H9 (cell line): ENCODE measurements at regions not wholly inside any gene's neighbourhood (a gene's known extent, or its start where the extent isn't known, plus 50 kb on each side); places are given as distances from the start of the nearest gene placed in this dataset.

ENCODE experiments used
- DNase-seq: peaks from one replicate; pipeline ENCODE4 v3.0.0-alpha.2; 2017
- H2AFZ ChIP-seq: one replicate; pipeline ENCODE4 v1.6.1; 2013; ENCODE audit warnings: mild to moderate bottlenecking, low read length, control low read depth, moderate library complexity
- H2AK5ac ChIP-seq: 2 replicates; pipeline ENCODE4 v1.6.1; 2013; ENCODE audit warnings: low read length, control low read depth, mixed read lengths; ENCODE audit not compliant: insufficient read length
- H2BK120ac ChIP-seq: one replicate; pipeline ENCODE4 v1.6.1; 2013; ENCODE audit warnings: low read depth, mild to moderate bottlenecking, low read length, control low read depth, inconsistent platforms; ENCODE audit not compliant: poor library complexity, severe bottlenecking
- H2BK12ac ChIP-seq: 2 replicates; pipeline ENCODE4 v1.6.1; 2013; ENCODE audit warnings: low read length, control low read depth, mixed read lengths, low read depth; ENCODE audit not compliant: insufficient read length
- H2BK15ac ChIP-seq: 2 replicates; pipeline ENCODE4 v1.6.1; 2013; ENCODE audit warnings: low read depth, low read length, control low read depth
- H2BK20ac ChIP-seq: one replicate; pipeline ENCODE4 v1.6.1; 2013; ENCODE audit warnings: low read depth, mild to moderate bottlenecking, low read length, control low read depth, inconsistent platforms; ENCODE audit not compliant: poor library complexity, severe bottlenecking
- H2BK5ac ChIP-seq: 2 replicates; pipeline ENCODE4 v1.6.1; 2013; ENCODE audit warnings: low read length, control low read depth, mixed read lengths; ENCODE audit not compliant: insufficient read length
- H3K14ac ChIP-seq: 2 replicates; pipeline ENCODE4 v1.6.1; 2013; ENCODE audit warnings: low read length, control low read depth; ENCODE audit not compliant: insufficient read depth
- H3K18ac ChIP-seq: 2 replicates; pipeline ENCODE4 v1.6.1; 2013; ENCODE audit warnings: low read depth, mild to moderate bottlenecking, mixed read lengths, low read length, control low read depth; ENCODE audit not compliant: insufficient read length
- H3K23ac ChIP-seq: 2 replicates; pipeline ENCODE4 v1.6.1; 2013; ENCODE audit warnings: low read length, control low read depth, mixed read lengths, low read depth; ENCODE audit not compliant: insufficient read length
- H3K23me2 ChIP-seq: 2 replicates; pipeline ENCODE4 v1.6.1; 2013; ENCODE audit warnings: low read depth, mild to moderate bottlenecking, mixed read lengths, low read length, control low read depth; ENCODE audit not compliant: insufficient read length, poor library complexity, severe bottlenecking
- H3K27ac ChIP-seq: 2 replicates; pipeline ENCODE4 v1.5.1; 2013; ENCODE audit warnings: low read length, control low read depth, mixed read lengths, low read depth; ENCODE audit not compliant: insufficient read length
- H3K27me3 ChIP-seq: 2 replicates; pipeline ENCODE4 v1.6.1; 2013; ENCODE audit warnings: low read length, control low read depth, inconsistent platforms; ENCODE audit not compliant: insufficient read depth
- H3K4ac ChIP-seq: 2 replicates; pipeline ENCODE4 v1.6.1; 2013; ENCODE audit warnings: low read depth, mild to moderate bottlenecking, control low read depth, inconsistent platforms, low read length, moderate library complexity
- H3K4me1 ChIP-seq: 2 replicates; pipeline ENCODE4 v1.6.1; 2013; ENCODE audit warnings: low read length, control low read depth, inconsistent platforms; ENCODE audit not compliant: insufficient read depth
- H3K4me2 ChIP-seq: 2 replicates; pipeline ENCODE4 v1.6.1; 2013; ENCODE audit warnings: low read length, control low read depth, mixed read lengths; ENCODE audit not compliant: insufficient read length, insufficient read depth
- H3K56ac ChIP-seq: 2 replicates; pipeline ENCODE4 v1.6.1; 2013; ENCODE audit warnings: low read depth, mild to moderate bottlenecking, mixed read lengths, low read length, control low read depth; ENCODE audit not compliant: insufficient read length
- H3K79me1 ChIP-seq: 2 replicates; pipeline ENCODE4 v1.6.1; 2013; ENCODE audit warnings: low read depth, mild to moderate bottlenecking, moderate library complexity, low read length, control low read depth, inconsistent platforms; ENCODE audit not compliant: insufficient read depth, poor library complexity, severe bottlenecking
- H3K79me2 ChIP-seq: 2 replicates; pipeline ENCODE4 v1.6.1; 2013; ENCODE audit warnings: low read length, control low read depth, inconsistent platforms; ENCODE audit not compliant: insufficient read depth
- H3K9ac ChIP-seq: 2 replicates; pipeline ENCODE4 v1.6.1; 2013; ENCODE audit warnings: low read length, control low read depth, mixed read lengths; ENCODE audit not compliant: insufficient read length; ENCODE audit errors: extremely low read depth
- H3K9me3 ChIP-seq: one replicate; pipeline ENCODE4 v1.6.1; 2013; ENCODE audit warnings: low read depth, low read length, inconsistent platforms; ENCODE audit not compliant: control insufficient read depth
- H3T11ph ChIP-seq: one replicate; pipeline ENCODE4 v1.6.1; 2013; ENCODE audit warnings: mild to moderate bottlenecking, low read length, control low read depth, inconsistent platforms
- H4K20me1 ChIP-seq: one replicate; pipeline ENCODE4 v1.6.1; 2013; ENCODE audit not compliant: control insufficient read depth, insufficient read length, insufficient read depth
- H4K5ac ChIP-seq: 2 replicates; pipeline ENCODE4 v1.6.1; 2013; ENCODE audit warnings: low read depth, mild to moderate bottlenecking, mixed read lengths, low read length, control low read depth; ENCODE audit not compliant: insufficient read length
- H4K8ac ChIP-seq: replicated peaks from 2 replicates; pipeline ENCODE4 v1.6.1; 2013; ENCODE audit warnings: low read length, control low read depth, mixed read lengths, low read depth; ENCODE audit not compliant: insufficient read length
- H4K91ac ChIP-seq: 2 replicates; pipeline ENCODE4 v1.6.1; 2013; ENCODE audit warnings: low read depth, mild to moderate bottlenecking, moderate library complexity, mixed read lengths, low read length, control low read depth; ENCODE audit not compliant: insufficient read length
- H3K27ac Mint-ChIP-seq, 3 experiments: 2 replicates in 2 of 3; 3 replicates in 1 of 3; pipeline ENCODE4 v1.8.0; 2020 to 2021; ENCODE audit warnings: mixed read lengths in 3 of 3, mild to moderate bottlenecking in 1 of 3, moderate library complexity in 1 of 3
- H3K27me3 Mint-ChIP-seq: 2 replicates; pipeline ENCODE4 v1.8.0; 2021; ENCODE audit warnings: low read depth, mild to moderate bottlenecking, moderate library complexity, mixed read lengths
- H3K36me3 Mint-ChIP-seq, 3 experiments: 2 replicates in 2 of 3; 3 replicates in 1 of 3; pipeline ENCODE4 v1.8.0; 2020 to 2021; ENCODE audit warnings: low read depth in 3 of 3, mixed read lengths in 3 of 3; ENCODE audit not compliant: insufficient read depth in 1 of 3
- H3K4me1 Mint-ChIP-seq, 2 experiments: 2 replicates each; pipeline ENCODE4 v1.8.0; 2020; ENCODE audit warnings: mixed read lengths in 2 of 2
- H3K4me3 Mint-ChIP-seq, 2 experiments: 2 replicates in 1 of 2; 3 replicates in 1 of 2; pipeline ENCODE4 v1.8.0; 2020 to 2021; ENCODE audit warnings: mild to moderate bottlenecking in 2 of 2, mixed read lengths in 2 of 2, moderate library complexity in 1 of 2
- H3K9me3 Mint-ChIP-seq, 2 experiments: 2 replicates in 1 of 2; 3 replicates in 1 of 2; pipeline ENCODE4 v1.8.0; 2020; ENCODE audit warnings: mild to moderate bottlenecking in 2 of 2, mixed read lengths in 2 of 2, moderate library complexity in 1 of 2
- WGBS: extraction: QIAGEN DNeasy Blood & Tissue Kit; methylation state at CpG from one replicate; pipeline ENCODE4 v1.1.7; 2013; ENCODE audit warnings: missing lambda C conversion rate, low lambda C conversion rate, mixed read lengths; ENCODE audit not compliant: insufficient read length; ENCODE audit errors: extremely low coverage; 5-methylcytosine and 5-hydroxymethylcytosine counted together
- TF ChIP-seq, protein P1 (sequence below): fragments of 200-600 bp; sonication (generic); conservative IDR thresholded peaks from 3 replicates; pipeline ENCODE4 v1.8.0; 2021; ENCODE audit warnings: antibody characterized with exemption, mild to moderate bottlenecking

DNA sequence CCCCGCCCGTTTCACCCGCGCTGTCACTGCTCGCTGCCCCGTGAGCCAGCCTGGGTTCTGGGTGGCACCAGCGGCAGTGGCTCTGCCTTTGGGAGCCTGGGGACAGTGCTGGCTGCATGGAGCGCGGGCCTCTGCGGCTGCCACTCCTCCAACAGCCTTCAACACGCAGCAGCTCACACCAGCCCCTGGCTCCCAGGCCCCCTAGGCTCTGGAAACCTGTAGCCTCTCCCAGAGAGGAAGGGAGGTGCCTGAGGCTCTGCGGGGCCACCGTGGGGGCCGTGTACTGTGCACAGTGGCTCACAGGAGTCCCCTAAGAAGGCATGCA, 163.9 kb upstream of the AFDN start:
- Histone ChIP-seq H2BK5ac (no peak overlapping the region), H4K8ac (no peak overlapping the region), H3K27me3 (no peaks in the 10 kb centered on the region), H3K9me3 (no peaks in the 10 kb centered on the region), H2AFZ (no peak overlapping the region), H2BK12ac (no peak overlapping the region), H2BK120ac (no peak overlapping the region), H3K23ac (no peak overlapping the region), H3K56ac (no peak overlapping the region), H3K4me2 (no peak overlapping the region), H3K9ac (no peak overlapping the region), H3K79me2 (no peaks in the 10 kb centered on the region), H3K14ac (no peak overlapping the region), H3K79me1 (no peaks in the 10 kb centered on the region), H3K4ac (no peak overlapping the region), H4K20me1 (no peaks in the 10 kb centered on the region), H3T11ph (no peak overlapping the region), H4K5ac (no peak overlapping the region), H2AK5ac (no peak overlapping the region), H3K18ac (no peak overlapping the region), H3K27ac (no peak overlapping the region), H2BK20ac (no peak overlapping the region), H4K91ac (no peak overlapping the region), H3K4me1 (no peaks in the 10 kb centered on the region), H2BK15ac (no peak overlapping the region), H3K23me2 (no peaks in the 10 kb centered on the region)
- Mint-ChIP-seq H3K27me3 (peaks cover 1% of the 10 kb centered on the region; the same call in 1 of the 2 replicates), H3K9me3 (peaks cover 0 to 3% of the 10 kb centered on the region in 2 experiments; a peak in 1 of 5 replicates), H3K27ac (no peak overlapping the region), H3K36me3 (peaks cover 0 to 3% (median 0%) of the 10 kb centered on the region in 3 experiments; a peak in 1 of 7 replicates), H3K4me1 (peaks cover 8 to 22% of the 10 kb centered on the region in 2 experiments), H3K4me3 (no peak overlapping the region)
- DNase-seq, result no peak
- no CpG with 5 or more reads among the region's 14 CpGs for WGBS
- TF ChIP-seq, protein P1, sequence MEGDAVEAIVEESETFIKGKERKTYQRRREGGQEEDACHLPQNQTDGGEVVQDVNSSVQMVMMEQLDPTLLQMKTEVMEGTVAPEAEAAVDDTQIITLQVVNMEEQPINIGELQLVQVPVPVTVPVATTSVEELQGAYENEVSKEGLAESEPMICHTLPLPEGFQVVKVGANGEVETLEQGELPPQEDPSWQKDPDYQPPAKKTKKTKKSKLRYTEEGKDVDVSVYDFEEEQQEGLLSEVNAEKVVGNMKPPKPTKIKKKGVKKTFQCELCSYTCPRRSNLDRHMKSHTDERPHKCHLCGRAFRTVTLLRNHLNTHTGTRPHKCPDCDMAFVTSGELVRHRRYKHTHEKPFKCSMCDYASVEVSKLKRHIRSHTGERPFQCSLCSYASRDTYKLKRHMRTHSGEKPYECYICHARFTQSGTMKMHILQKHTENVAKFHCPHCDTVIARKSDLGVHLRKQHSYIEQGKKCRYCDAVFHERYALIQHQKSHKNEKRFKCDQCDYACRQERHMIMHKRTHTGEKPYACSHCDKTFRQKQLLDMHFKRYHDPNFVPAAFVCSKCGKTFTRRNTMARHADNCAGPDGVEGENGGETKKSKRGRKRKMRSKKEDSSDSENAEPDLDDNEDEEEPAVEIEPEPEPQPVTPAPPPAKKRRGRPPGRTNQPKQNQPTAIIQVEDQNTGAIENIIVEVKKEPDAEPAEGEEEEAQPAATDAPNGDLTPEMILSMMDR, result no peak
